WTC11 (cell line): ENCODE measurements at regions not wholly inside any gene's neighbourhood (a gene's known extent, or its start where the extent isn't known, plus 50 kb on each side); places are given as distances from the start of the nearest gene placed in this dataset.

Experiments
- CBFB ChIP-seq: sonication (generic); formaldehyde crosslinking; IDR thresholded peaks from 2 replicates; pipeline ENCODE4 v1.8.1; 2022; ENCODE audit warnings: mild to moderate bottlenecking, low read depth, missing genetic modification reagents
- TF ChIP-seq, protein P1 (sequence below): fragments of 200-600 bp; IDR thresholded peaks from 2 replicates; pipeline ENCODE4 v1.8.0; 2022; ENCODE audit warnings: antibody characterized with exemption

DNA sequence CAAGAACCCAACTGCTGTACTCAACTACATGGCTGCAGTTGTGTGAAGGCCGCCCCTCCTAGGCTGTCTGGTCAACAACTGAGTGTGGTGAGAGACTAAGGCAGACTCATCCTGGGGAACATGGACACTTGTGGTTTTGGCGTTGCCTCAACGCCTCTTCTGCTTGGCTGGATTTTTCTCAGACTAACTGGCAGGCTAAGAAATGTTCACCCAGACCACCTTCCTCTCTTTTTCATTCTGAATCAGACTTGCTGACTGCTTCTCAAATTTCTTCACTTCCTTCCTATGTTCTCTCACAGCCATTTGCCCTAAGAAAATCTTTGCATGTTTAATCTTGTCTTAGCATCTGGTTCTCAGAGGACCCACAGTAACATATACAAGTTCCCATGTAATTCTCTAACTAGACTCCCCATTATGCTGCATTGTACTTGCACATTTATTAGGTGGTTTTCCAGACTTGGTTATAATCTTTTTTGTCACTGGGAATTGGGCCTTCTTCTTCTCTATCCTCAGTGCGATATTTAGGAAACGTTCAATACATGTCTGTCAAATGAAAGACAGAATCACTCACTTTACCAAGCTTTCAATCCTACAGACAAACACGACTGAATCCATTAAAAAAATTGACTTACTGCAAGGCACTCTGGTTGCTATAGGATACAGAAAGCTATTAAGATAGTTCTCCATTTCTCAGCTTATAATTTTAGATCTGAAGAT is 327.6 kb downstream of the CCER1 start:
- TF ChIP-seq CBFB (CRISPR knock-in tag), result no peak
- TF ChIP-seq, protein P1, sequence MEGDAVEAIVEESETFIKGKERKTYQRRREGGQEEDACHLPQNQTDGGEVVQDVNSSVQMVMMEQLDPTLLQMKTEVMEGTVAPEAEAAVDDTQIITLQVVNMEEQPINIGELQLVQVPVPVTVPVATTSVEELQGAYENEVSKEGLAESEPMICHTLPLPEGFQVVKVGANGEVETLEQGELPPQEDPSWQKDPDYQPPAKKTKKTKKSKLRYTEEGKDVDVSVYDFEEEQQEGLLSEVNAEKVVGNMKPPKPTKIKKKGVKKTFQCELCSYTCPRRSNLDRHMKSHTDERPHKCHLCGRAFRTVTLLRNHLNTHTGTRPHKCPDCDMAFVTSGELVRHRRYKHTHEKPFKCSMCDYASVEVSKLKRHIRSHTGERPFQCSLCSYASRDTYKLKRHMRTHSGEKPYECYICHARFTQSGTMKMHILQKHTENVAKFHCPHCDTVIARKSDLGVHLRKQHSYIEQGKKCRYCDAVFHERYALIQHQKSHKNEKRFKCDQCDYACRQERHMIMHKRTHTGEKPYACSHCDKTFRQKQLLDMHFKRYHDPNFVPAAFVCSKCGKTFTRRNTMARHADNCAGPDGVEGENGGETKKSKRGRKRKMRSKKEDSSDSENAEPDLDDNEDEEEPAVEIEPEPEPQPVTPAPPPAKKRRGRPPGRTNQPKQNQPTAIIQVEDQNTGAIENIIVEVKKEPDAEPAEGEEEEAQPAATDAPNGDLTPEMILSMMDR, result no peak
